Uterus (tissue), 3 donors: ENCODE measurements at regions not wholly inside any gene's neighbourhood (a gene's known extent, or its start where the extent isn't known, plus 50 kb on each side); places are given as distances from the start of the nearest gene placed in this dataset.

Experiments
- DNase-seq, 2 donors: peaks; one replicate each; pipeline ENCODE4 v3.0.0-alpha.2; 2019 to 2020
- H3K27ac ChIP-seq, 2 donors: fragments of 200-600 bp; sonication (generic); 1 replicate in 1 of 2; 2 replicates in 1 of 2; pipeline ENCODE4 v1.5.1; 2016 to 2018
- H3K27me3 ChIP-seq, 2 donors: fragments of 200-600 bp; sonication (generic); one replicate each; pipeline ENCODE4 v1.5.1; 2018 to 2019; ENCODE audit warnings: control low read depth in 1 of 2
- H3K36me3 ChIP-seq, 2 donors: fragments of 200-600 bp; sonication (generic); one replicate each; pipeline ENCODE4 v1.5.1; 2019; ENCODE audit warnings: control low read depth in 1 of 2
- H3K4me1 ChIP-seq, 2 donors: fragments of 200-600 bp; sonication (generic); one replicate each; pipeline ENCODE4 v1.5.1; 2018 to 2019; ENCODE audit warnings: control low read depth in 1 of 2
- H3K4me3 ChIP-seq, 2 donors: fragments of 200-600 bp; sonication (generic); 1 replicate in 1 of 2; 2 replicates in 1 of 2; pipeline ENCODE4 v1.5.1; 2018 to 2019; ENCODE audit warnings: mild to moderate bottlenecking in 1 of 2
- H3K9me3 ChIP-seq, 2 donors: fragments of 200-600 bp; sonication (generic); one replicate each; pipeline ENCODE4 v1.5.1; 2019; ENCODE audit warnings: control low read depth in 1 of 2
- POLR2A ChIP-seq, 2 donors: fragments of 450-650 bp; IDR thresholded peaks; one replicate each; pipeline ENCODE4 v1.6.1; 2016; ENCODE audit warnings: antibody characterized with exemption in 2 of 2, mild to moderate bottlenecking in 1 of 2, moderate library complexity in 1 of 2
- intact Hi-C: fragments of 100-400 bp; cut with DNase I; formaldehyde crosslinking; loops from one replicate; pipeline ENCODE4 v1.15.1; 2023; ENCODE audit warnings: low total_unique reads
- TF ChIP-seq, protein P1 (sequence below), 4 experiments: fragments of 200-600 bp in 2 of 4; fragments of 450-650 bp in 2 of 4; sonication (generic) in 2 of 4; IDR thresholded peaks; one replicate each; pipeline ENCODE4 v1.5.1; 2016 to 2019; ENCODE audit warnings: antibody characterized with exemption in 4 of 4, mild to moderate bottlenecking in 2 of 4, moderate library complexity in 1 of 4
- donor health status: DM: yes; HTN: yes; CAD: no.

DNA sequence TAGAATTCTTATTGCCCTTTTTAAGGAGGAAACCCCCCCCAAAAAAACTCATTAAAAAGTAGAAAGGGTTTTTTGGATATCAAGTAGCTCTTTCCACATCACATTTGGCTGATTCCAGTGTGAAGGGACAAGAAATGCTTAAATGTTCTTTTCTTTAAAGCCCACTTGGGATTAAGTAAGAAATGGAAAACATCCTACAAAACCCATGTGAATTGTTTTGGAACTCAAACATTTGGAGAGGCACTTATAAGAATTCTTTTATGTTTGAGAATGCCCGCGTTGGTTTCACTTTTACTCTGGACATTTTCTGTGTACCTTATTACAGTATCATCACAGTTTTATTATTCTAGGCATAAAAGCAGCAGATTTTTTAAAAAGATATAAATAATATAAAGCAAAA is 301.1 kb upstream of the ACTBL2 start:
- intact Hi-C loops = no loop called here
- peak overlapping the region; percentile 13 to 64 for H3K27ac ChIP-seq
- H3K27me3 ChIP-seq = no peaks in the 10 kb centered on the region
- H3K4me3 ChIP-seq = no peak overlapping the region
- H3K36me3 ChIP-seq = no peaks in the 10 kb centered on the region
- H3K9me3 ChIP-seq = no peaks in the 10 kb centered on the region
- H3K4me1 ChIP-seq = no peaks in the 10 kb centered on the region
- no peak for TF ChIP-seq POLR2A (IDR thresholded peaks at IDR 0.05)
- TF ChIP-seq, protein P1, sequence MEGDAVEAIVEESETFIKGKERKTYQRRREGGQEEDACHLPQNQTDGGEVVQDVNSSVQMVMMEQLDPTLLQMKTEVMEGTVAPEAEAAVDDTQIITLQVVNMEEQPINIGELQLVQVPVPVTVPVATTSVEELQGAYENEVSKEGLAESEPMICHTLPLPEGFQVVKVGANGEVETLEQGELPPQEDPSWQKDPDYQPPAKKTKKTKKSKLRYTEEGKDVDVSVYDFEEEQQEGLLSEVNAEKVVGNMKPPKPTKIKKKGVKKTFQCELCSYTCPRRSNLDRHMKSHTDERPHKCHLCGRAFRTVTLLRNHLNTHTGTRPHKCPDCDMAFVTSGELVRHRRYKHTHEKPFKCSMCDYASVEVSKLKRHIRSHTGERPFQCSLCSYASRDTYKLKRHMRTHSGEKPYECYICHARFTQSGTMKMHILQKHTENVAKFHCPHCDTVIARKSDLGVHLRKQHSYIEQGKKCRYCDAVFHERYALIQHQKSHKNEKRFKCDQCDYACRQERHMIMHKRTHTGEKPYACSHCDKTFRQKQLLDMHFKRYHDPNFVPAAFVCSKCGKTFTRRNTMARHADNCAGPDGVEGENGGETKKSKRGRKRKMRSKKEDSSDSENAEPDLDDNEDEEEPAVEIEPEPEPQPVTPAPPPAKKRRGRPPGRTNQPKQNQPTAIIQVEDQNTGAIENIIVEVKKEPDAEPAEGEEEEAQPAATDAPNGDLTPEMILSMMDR (IDR thresholded peaks at IDR 0.05) = no peak
- no peak for DNase-seq

GRCh38 chr5:57780961-57781325 is 298.3 kb upstream of the ACTBL2 start:
- intact Hi-C loops = loop anchor here (2.0 kb wide), 1 partner anchor 680 kb away; the partner anchor contains the start of gene PLK2

GRCh38 chr5:57780306-57780960 is 297.8 kb upstream of the ACTBL2 start:
- H3K9me3 ChIP-seq = no peaks in the 10 kb centered on the region
- intact Hi-C loops = loop anchor here (2.0 kb wide), 1 partner anchor 680 kb away; the partner anchor contains the start of gene PLK2
- peak overlapping the region in 1 of 2 donors; percentile 22 for H3K27ac ChIP-seq
- TF ChIP-seq, protein P1 (IDR thresholded peaks at IDR 0.05) = no peak
- no peak for TF ChIP-seq POLR2A (IDR thresholded peaks at IDR 0.05)
- DNase-seq = no peak
- H3K27me3 ChIP-seq = no peaks in the 10 kb centered on the region
- H3K4me3 ChIP-seq = no peak overlapping the region
- no peaks in the 10 kb centered on the region for H3K4me1 ChIP-seq
- no peaks in the 10 kb centered on the region for H3K36me3 ChIP-seq

More at GRCh38 chr5:57780961-57781325, 298.3 kb upstream of the ACTBL2 start:
- no peak for DNase-seq
- TF ChIP-seq POLR2A (IDR thresholded peaks at IDR 0.05) = no peak
- TF ChIP-seq, protein P1 (IDR thresholded peaks at IDR 0.05) = no peak
- no peaks in the 10 kb centered on the region for H3K4me1 ChIP-seq
- no peak overlapping the region for H3K4me3 ChIP-seq
- H3K27me3 ChIP-seq = no peaks in the 10 kb centered on the region
- H3K9me3 ChIP-seq = no peaks in the 10 kb centered on the region
- H3K36me3 ChIP-seq = no peaks in the 10 kb centered on the region
- H3K27ac ChIP-seq = no peak overlapping the region

DNA sequence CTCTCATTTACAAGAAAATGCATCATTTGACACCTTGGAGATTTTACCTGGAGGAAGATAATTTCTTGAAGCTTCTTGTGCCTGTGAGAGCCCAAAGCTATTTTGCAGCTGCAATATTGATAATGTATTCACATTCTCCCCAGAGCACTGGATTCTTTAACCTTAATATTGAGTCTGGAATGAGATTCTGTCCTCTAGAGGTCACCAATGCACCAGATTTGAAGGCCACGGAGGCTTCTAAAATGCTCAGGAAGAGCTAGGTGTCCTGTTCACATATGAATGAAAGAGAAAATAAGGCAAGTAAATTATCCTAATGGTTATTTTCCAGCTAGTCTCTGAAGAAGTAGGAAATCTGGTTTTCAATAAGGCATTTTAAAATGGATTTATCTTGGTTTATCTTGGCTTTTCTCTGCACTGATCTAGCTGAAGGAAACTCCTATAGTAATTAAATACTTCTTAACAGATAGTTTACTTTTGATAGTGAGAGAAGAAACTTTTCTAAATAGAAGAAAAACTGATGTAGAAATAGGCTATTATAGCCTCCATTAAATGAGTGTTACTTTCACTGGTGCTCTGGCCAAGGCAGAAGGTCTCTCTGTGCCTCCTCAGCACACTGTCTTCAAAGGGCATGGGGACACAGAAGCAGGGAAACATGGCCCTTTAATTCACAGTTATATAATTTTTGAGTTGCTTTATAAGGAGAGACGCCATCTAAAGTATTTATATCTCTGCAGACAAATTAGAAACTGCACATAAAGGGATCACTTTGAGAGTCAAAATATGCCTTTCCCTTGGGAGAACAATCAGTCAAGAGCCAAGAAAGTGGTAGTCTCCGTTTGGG is 297.0 kb upstream of the ACTBL2 start:
- Histone ChIP-seq H3K27ac (peak overlapping the region in 1 of 2 donors; percentile 22), H3K27me3 (no peaks in the 10 kb centered on the region), H3K4me1 (no peaks in the 10 kb centered on the region), H3K36me3 (no peaks in the 10 kb centered on the region), H3K4me3 (no peak overlapping the region), H3K9me3 (no peaks in the 10 kb centered on the region)
- DNase-seq = peak; percentile 18 to 29
- intact Hi-C loops = loop anchor here (2.0 kb wide), 1 partner anchor 681 kb away; the partner anchor contains the start of gene PLK2
- no peak for TF ChIP-seq POLR2A (IDR thresholded peaks at IDR 0.05)
- TF ChIP-seq, protein P1 (IDR thresholded peaks at IDR 0.05) = peak; percentile 47 to 73 (median 64)
